CD14-positive monocyte (primary cell): ENCODE measurements at regions not wholly inside any gene's neighbourhood (a gene's known extent, or its start where the extent isn't known, plus 50 kb on each side); places are given as distances from the start of the nearest gene placed in this dataset.

Experiments
- DNase-seq, 3 donors: peaks; one replicate each; pipeline ENCODE4 v3.0.0-alpha.2; 2011 to 2022
- H2AFZ ChIP-seq: 2 replicates; pipeline ENCODE4 v1.6.0; 2012; ENCODE audit warnings: mild to moderate bottlenecking, low read depth, low read length, inconsistent platforms; ENCODE audit not compliant: insufficient read depth, poor library complexity, severe bottlenecking
- H3K27ac ChIP-seq, 2 donors: 1 replicate in 1 of 2; 2 replicates in 1 of 2; pipeline ENCODE4 v1.5.1; 2012 to 2013; ENCODE audit warnings: low read length in 2 of 2, control low read depth in 1 of 2, inconsistent platforms in 1 of 2, low read depth in 1 of 2, mild to moderate bottlenecking in 1 of 2
- H3K27me3 ChIP-seq, 2 donors: one replicate each; pipeline versions ENCODE4 v1.6.0 to v1.6.1; 2011 to 2013; ENCODE audit warnings: low read length in 2 of 2; ENCODE audit not compliant: control insufficient read depth in 2 of 2, insufficient read depth in 2 of 2
- H3K36me3 ChIP-seq, 2 donors: replicated peaks in 1 of 2; 1 replicate in 1 of 2; 2 replicates in 1 of 2; pipeline versions ENCODE4 v1.5.1 to v1.6.1; 2012 to 2013; ENCODE audit warnings: low read length in 2 of 2, control low read depth in 1 of 2, inconsistent platforms in 1 of 2, mild to moderate bottlenecking in 1 of 2; ENCODE audit not compliant: insufficient read depth in 2 of 2, control insufficient read depth in 1 of 2
- H3K4me1 ChIP-seq, 2 donors: 1 replicate in 1 of 2; 2 replicates in 1 of 2; pipeline versions ENCODE4 v1.5.1 to v1.6.1; 2012 to 2013; ENCODE audit warnings: low read length in 2 of 2, control low read depth in 1 of 2, inconsistent platforms in 1 of 2, mild to moderate bottlenecking in 1 of 2, moderate library complexity in 1 of 2; ENCODE audit not compliant: insufficient read depth in 2 of 2, control insufficient read depth in 1 of 2
- H3K4me2 ChIP-seq: replicated peaks from 2 replicates; pipeline ENCODE3; 2012; ENCODE audit warnings: low read length, moderate library complexity, mild to moderate bottlenecking; ENCODE audit not compliant: poor library complexity, severe bottlenecking; ENCODE audit errors: extremely low read depth
- H3K4me3 ChIP-seq, 3 experiments: fragments of 200-600 bp in 1 of 3; sonication (generic) in 1 of 3; replicated peaks in 1 of 3; 1 replicate in 2 of 3; 2 replicates in 1 of 3; pipeline ENCODE4 v1.5.1; 2011 to 2013; ENCODE audit warnings: low read length in 3 of 3, mild to moderate bottlenecking in 3 of 3, control low read depth in 2 of 3, low read depth in 2 of 3, inconsistent platforms in 1 of 3, moderate library complexity in 1 of 3
- H3K79me2 ChIP-seq: 2 replicates; pipeline ENCODE4 v1.6.0; 2012; ENCODE audit warnings: mild to moderate bottlenecking, control low read depth, inconsistent platforms, low read length, moderate library complexity; ENCODE audit not compliant: insufficient read depth
- H3K9ac ChIP-seq: 2 replicates; pipeline ENCODE4 v1.6.0; 2017; ENCODE audit warnings: low read length, mild to moderate bottlenecking; ENCODE audit not compliant: insufficient read depth, poor library complexity, severe bottlenecking
- H3K9me3 ChIP-seq, 2 donors: replicated peaks in 1 of 2; 1 replicate in 1 of 2; 2 replicates in 1 of 2; pipeline versions ENCODE4 v1.5.1 to v1.6.1; 2012 to 2013; ENCODE audit warnings: low read length in 2 of 2, control low read depth in 1 of 2; ENCODE audit not compliant: control insufficient read depth in 1 of 2, insufficient read depth in 1 of 2
- H4K20me1 ChIP-seq: 2 replicates; pipeline ENCODE4 v1.6.0; 2012; ENCODE audit warnings: mild to moderate bottlenecking, low read length, control low read depth, moderate library complexity; ENCODE audit not compliant: insufficient read depth
- H3K27ac Mint-ChIP-seq, 7 donors: one replicate each; pipeline ENCODE4 v1.8.0; 2020; ENCODE audit warnings: mild to moderate bottlenecking in 7 of 7, mixed read lengths in 7 of 7, moderate library complexity in 6 of 7, inconsistent platforms in 2 of 7
- H3K27me3 Mint-ChIP-seq, 3 donors: one replicate each; pipeline ENCODE4 v1.8.0; 2021 to 2022; ENCODE audit warnings: low read depth in 3 of 3, mild to moderate bottlenecking in 3 of 3, mixed read lengths in 3 of 3, moderate library complexity in 3 of 3, inconsistent platforms in 1 of 3
- H3K36me3 Mint-ChIP-seq, 2 donors: one replicate each; pipeline ENCODE4 v1.8.0; 2020; ENCODE audit warnings: mixed read lengths in 2 of 2, inconsistent platforms in 1 of 2, mild to moderate bottlenecking in 1 of 2
- H3K4me1 Mint-ChIP-seq: one replicate; pipeline ENCODE4 v1.8.0; 2020; ENCODE audit warnings: mild to moderate bottlenecking, mixed read lengths
- H3K4me3 Mint-ChIP-seq, 2 donors: one replicate each; pipeline ENCODE4 v1.8.0; 2020; ENCODE audit warnings: mild to moderate bottlenecking in 2 of 2, mixed read lengths in 2 of 2, moderate library complexity in 1 of 2
- H3K9me3 Mint-ChIP-seq, 7 donors: one replicate each; pipeline ENCODE4 v1.8.0; 2020 to 2022; ENCODE audit warnings: mixed read lengths in 7 of 7, mild to moderate bottlenecking in 6 of 7, moderate library complexity in 6 of 7, inconsistent platforms in 2 of 7
- WGBS: methylation state at CpG from one replicate; pipeline ENCODE4 v1.1.5; 2013; ENCODE audit warnings: missing lambda C conversion rate; ENCODE audit not compliant: insufficient coverage; 5-methylcytosine and 5-hydroxymethylcytosine counted together
- intact Hi-C, 2 donors: fragments of 100-400 bp; cut with micrococcal nuclease; formaldehyde crosslinking; loops; one replicate each; pipeline versions ENCODE4 v1.15.0 to v1.15.1; 2023
- TF ChIP-seq, protein P1 (sequence below): fragments of 200-600 bp; IDR thresholded peaks from one replicate; pipeline ENCODE4 v1.8.0; 2022; ENCODE audit warnings: antibody characterized with exemption, mild to moderate bottlenecking

DNA sequence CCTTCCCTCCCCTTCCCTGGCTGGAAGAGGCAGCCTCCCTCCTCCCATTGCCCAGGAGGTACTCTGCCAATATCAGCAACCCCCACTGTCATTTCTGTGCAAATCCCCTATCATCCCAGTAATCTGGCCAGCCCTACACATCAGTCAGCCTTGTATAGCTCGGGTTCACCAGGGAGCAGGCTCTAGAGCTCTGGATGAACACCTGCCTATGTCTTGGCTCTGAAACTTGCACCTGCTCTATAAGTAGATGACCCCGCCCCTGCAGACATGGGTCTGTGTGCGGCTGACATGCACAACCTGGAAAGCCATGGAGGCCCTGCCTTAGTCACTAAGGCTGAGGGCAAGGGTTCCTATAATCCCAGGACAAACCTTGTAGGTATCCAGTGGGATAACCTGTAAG is 1042.9 kb downstream of the UQCRFS1 start:
- Histone ChIP-seq H3K9ac (no peak overlapping the region), H2AFZ (no peak overlapping the region), H3K79me2 (no peaks in the 10 kb centered on the region), H3K27me3 (no peaks in the 10 kb centered on the region), H3K36me3 (no peaks in the 10 kb centered on the region), H3K4me1 (no peaks in the 10 kb centered on the region), H3K27ac (no peak overlapping the region), H4K20me1 (no peaks in the 10 kb centered on the region), H3K4me2 (no peak overlapping the region), H3K9me3 (peaks cover 36 to 51% of the 10 kb centered on the region in 2 donors), H3K4me3 (no peak overlapping the region)
- peaks cover 12 to 26% (median 19%) of the 10 kb centered on the region in 7 donors for H3K9me3 Mint-ChIP-seq
- H3K4me1 Mint-ChIP-seq = no peaks in the 10 kb centered on the region
- H3K4me3 Mint-ChIP-seq = peak overlapping the region in 1 of 2 donors; percentile 34
- H3K27ac Mint-ChIP-seq = no peak overlapping the region
- DNase-seq = no peak
- intact Hi-C loops = no loop called here
- no peaks in the 10 kb centered on the region for H3K36me3 Mint-ChIP-seq
- TF ChIP-seq, protein P1, sequence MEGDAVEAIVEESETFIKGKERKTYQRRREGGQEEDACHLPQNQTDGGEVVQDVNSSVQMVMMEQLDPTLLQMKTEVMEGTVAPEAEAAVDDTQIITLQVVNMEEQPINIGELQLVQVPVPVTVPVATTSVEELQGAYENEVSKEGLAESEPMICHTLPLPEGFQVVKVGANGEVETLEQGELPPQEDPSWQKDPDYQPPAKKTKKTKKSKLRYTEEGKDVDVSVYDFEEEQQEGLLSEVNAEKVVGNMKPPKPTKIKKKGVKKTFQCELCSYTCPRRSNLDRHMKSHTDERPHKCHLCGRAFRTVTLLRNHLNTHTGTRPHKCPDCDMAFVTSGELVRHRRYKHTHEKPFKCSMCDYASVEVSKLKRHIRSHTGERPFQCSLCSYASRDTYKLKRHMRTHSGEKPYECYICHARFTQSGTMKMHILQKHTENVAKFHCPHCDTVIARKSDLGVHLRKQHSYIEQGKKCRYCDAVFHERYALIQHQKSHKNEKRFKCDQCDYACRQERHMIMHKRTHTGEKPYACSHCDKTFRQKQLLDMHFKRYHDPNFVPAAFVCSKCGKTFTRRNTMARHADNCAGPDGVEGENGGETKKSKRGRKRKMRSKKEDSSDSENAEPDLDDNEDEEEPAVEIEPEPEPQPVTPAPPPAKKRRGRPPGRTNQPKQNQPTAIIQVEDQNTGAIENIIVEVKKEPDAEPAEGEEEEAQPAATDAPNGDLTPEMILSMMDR = no peak
- WGBS = 77% methylated on average over 3 of the region's 3 CpGs
- H3K27me3 Mint-ChIP-seq = no peaks in the 10 kb centered on the region

DNA sequence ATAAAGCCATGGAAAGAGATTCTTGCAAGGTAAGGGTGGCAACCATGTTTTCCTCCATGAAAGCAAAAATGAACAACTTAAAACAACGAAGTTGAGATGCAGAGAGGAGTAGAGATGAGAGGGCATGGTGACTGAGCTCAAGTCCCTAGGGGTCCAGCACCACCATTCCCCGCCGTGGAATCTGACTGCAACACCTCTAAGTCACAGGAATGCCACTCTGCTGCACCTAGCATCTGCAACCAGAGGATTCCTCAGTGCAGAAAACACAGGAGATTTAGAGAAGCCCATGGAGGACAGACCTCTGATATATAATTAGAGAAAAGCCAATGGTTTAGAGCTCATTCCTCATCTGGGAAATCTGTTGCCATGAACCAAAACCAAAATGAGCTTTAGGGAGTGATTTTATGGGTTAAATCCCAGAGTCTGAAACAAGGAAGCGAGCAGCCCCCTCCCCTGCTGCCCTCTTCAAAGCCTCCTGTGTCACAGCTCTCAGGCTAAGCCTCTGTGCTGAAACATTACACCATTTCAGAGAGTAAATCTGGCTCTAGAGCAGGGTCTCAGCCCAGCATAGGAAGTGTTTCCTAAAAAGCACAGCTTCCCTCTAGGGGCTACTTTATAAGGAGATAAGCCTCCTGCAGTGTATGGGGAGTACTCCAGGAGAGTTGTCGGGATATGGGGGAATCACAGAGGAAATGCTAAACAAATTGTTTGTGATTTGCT is 1043.6 kb downstream of the UQCRFS1 start:
- Histone ChIP-seq H2AFZ (no peak overlapping the region), H3K4me3 (no peak overlapping the region), H3K9me3 (peaks cover 30 to 47% of the 10 kb centered on the region in 2 donors), H3K4me2 (no peak overlapping the region), H3K4me1 (no peaks in the 10 kb centered on the region), H3K79me2 (no peaks in the 10 kb centered on the region), H4K20me1 (no peaks in the 10 kb centered on the region), H3K27me3 (no peaks in the 10 kb centered on the region), H3K36me3 (no peaks in the 10 kb centered on the region), H3K27ac (no peak overlapping the region), H3K9ac (no peak overlapping the region)
- DNase-seq = no peak
- Mint-ChIP-seq H3K4me3 (no peak overlapping the region), H3K27me3 (no peaks in the 10 kb centered on the region), H3K27ac (no peak overlapping the region), H3K36me3 (no peaks in the 10 kb centered on the region), H3K4me1 (no peaks in the 10 kb centered on the region), H3K9me3 (peaks cover 9 to 23% (median 16%) of the 10 kb centered on the region in 7 donors)
- TF ChIP-seq, protein P1 = no peak
- 33% methylated on average over 3 of the region's 5 CpGs for WGBS
- intact Hi-C loops = no loop called here
